ENCODE measurements at regions not wholly inside any gene's neighbourhood (a gene's known extent, or its start where the extent isn't known, plus 50 kb on each side); places are given as distances from the start of the nearest gene placed in this dataset.

GRCh38 chr2:183866666-183867065 lies 731.7 kb upstream of the ZNF804A start:
- TF ChIP-seq CTCF (IDR thresholded peaks at IDR 0.05; ENCODE audit: extremely low read depth in 1 of 2, insufficient read depth in 1 of 2, low read depth in 1 of 2, low read length in 2 of 2): no peak
- TF ChIP-seq EZH2 (IDR thresholded peaks at IDR 0.05; ENCODE audit: borderline replicate concordance, low read depth, low read length, severe bottlenecking): no peak
- TF ChIP-seq POLR2AphosphoS5 (IDR thresholded peaks at IDR 0.05; ENCODE audit: insufficient read depth, low read depth, low read length): no peak
- no peak for TF ChIP-seq POLR2A (IDR thresholded peaks at IDR 0.05; ENCODE audit: low read depth, low read length)
- no peak for TF ChIP-seq MAX (IDR thresholded peaks at IDR 0.05; ENCODE audit: insufficient read depth, insufficient read length)
- no peak for TF ChIP-seq FOS (IDR thresholded peaks at IDR 0.05; ENCODE audit: borderline replicate concordance, insufficient read depth, low read length)
- TF ChIP-seq JUN (IDR thresholded peaks at IDR 0.05; ENCODE audit: borderline replicate concordance, insufficient read depth, insufficient read length, low read depth): no peak
- no peak for TF ChIP-seq GATA2 (IDR thresholded peaks at IDR 0.05; ENCODE audit: insufficient read depth, insufficient read length, low read depth, low read length)

Measured in endothelial cell of umbilical vein (primary cell).